Uterus (tissue), 3 donors: ENCODE measurements at regions not wholly inside any gene's neighbourhood (a gene's known extent, or its start where the extent isn't known, plus 50 kb on each side); places are given as distances from the start of the nearest gene placed in this dataset.

ENCODE experiments used
- DNase-seq, 2 donors: peaks; one replicate each; pipeline ENCODE4 v3.0.0-alpha.2; 2019 to 2020
- H3K27ac ChIP-seq, 2 donors: fragments of 200-600 bp; sonication (generic); 1 replicate in 1 of 2; 2 replicates in 1 of 2; pipeline ENCODE4 v1.5.1; 2016 to 2018
- H3K27me3 ChIP-seq, 2 donors: fragments of 200-600 bp; sonication (generic); one replicate each; pipeline ENCODE4 v1.5.1; 2018 to 2019; ENCODE audit warnings: control low read depth in 1 of 2
- H3K36me3 ChIP-seq, 2 donors: fragments of 200-600 bp; sonication (generic); one replicate each; pipeline ENCODE4 v1.5.1; 2019; ENCODE audit warnings: control low read depth in 1 of 2
- H3K4me1 ChIP-seq, 2 donors: fragments of 200-600 bp; sonication (generic); one replicate each; pipeline ENCODE4 v1.5.1; 2018 to 2019; ENCODE audit warnings: control low read depth in 1 of 2
- H3K4me3 ChIP-seq, 2 donors: fragments of 200-600 bp; sonication (generic); 1 replicate in 1 of 2; 2 replicates in 1 of 2; pipeline ENCODE4 v1.5.1; 2018 to 2019; ENCODE audit warnings: mild to moderate bottlenecking in 1 of 2
- H3K9me3 ChIP-seq, 2 donors: fragments of 200-600 bp; sonication (generic); one replicate each; pipeline ENCODE4 v1.5.1; 2019; ENCODE audit warnings: control low read depth in 1 of 2
- POLR2A ChIP-seq, 2 donors: fragments of 450-650 bp; IDR thresholded peaks; one replicate each; pipeline ENCODE4 v1.6.1; 2016; ENCODE audit warnings: antibody characterized with exemption in 2 of 2, mild to moderate bottlenecking in 1 of 2, moderate library complexity in 1 of 2
- intact Hi-C: fragments of 100-400 bp; cut with DNase I; formaldehyde crosslinking; loops from one replicate; pipeline ENCODE4 v1.15.1; 2023; ENCODE audit warnings: low total_unique reads
- TF ChIP-seq, protein P1 (sequence below), 4 experiments: fragments of 200-600 bp in 2 of 4; fragments of 450-650 bp in 2 of 4; sonication (generic) in 2 of 4; IDR thresholded peaks; one replicate each; pipeline ENCODE4 v1.5.1; 2016 to 2019; ENCODE audit warnings: antibody characterized with exemption in 4 of 4, mild to moderate bottlenecking in 2 of 4, moderate library complexity in 1 of 4
- donor health status: DM: yes; HTN: yes; CAD: no.

DNA sequence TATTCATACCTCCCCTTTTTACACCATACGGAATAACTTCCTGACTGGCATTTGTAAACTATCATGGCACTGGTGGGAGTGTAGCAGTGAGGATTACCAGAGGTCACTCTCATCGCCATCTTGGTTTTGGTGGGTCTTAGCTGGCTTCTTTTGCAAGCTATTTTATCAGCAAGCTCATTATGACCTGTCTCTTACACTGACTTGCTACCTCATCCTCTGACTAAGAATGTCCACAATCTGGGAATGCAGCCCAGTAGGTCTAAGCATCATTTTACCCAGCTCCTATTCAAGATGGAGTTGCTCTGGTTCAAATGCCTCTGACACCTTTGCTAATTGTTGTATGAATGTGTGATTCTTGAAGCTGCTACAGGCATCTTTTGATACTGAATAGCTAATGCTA lies 950.8 kb upstream of the SLC39A10 start:
- intact Hi-C loops: no loop called here
- DNase-seq: no peak
- Histone ChIP-seq H3K36me3 (no peaks in the 10 kb centered on the region), H3K27me3 (no peaks in the 10 kb centered on the region), H3K4me1 (no peaks in the 10 kb centered on the region), H3K9me3 (no peaks in the 10 kb centered on the region), H3K4me3 (no peak overlapping the region), H3K27ac (no peak overlapping the region)
- TF ChIP-seq, protein P1, sequence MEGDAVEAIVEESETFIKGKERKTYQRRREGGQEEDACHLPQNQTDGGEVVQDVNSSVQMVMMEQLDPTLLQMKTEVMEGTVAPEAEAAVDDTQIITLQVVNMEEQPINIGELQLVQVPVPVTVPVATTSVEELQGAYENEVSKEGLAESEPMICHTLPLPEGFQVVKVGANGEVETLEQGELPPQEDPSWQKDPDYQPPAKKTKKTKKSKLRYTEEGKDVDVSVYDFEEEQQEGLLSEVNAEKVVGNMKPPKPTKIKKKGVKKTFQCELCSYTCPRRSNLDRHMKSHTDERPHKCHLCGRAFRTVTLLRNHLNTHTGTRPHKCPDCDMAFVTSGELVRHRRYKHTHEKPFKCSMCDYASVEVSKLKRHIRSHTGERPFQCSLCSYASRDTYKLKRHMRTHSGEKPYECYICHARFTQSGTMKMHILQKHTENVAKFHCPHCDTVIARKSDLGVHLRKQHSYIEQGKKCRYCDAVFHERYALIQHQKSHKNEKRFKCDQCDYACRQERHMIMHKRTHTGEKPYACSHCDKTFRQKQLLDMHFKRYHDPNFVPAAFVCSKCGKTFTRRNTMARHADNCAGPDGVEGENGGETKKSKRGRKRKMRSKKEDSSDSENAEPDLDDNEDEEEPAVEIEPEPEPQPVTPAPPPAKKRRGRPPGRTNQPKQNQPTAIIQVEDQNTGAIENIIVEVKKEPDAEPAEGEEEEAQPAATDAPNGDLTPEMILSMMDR (IDR thresholded peaks at IDR 0.05): no peak
- no peak for TF ChIP-seq POLR2A (IDR thresholded peaks at IDR 0.05)

DNA sequence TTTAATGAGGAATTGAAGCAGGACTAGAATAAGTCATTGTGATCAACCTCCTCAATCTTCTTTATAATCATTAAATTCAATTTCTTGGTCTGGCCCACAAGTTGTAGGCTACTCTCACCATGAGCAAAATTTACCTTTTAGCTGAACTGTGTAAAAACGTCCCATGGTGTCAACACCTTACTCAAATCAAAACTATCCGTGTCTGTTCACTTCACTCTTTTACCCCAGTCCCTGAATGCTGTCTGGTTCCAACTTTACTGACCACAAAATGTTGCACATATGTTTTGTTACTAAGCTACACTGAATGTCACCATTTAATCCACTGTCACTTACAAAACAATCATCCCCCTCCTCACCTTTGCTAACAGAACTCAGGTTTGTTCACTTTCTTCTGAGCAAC lies 951.6 kb upstream of the SLC39A10 start:
- Histone ChIP-seq H3K27me3 (no peaks in the 10 kb centered on the region), H3K27ac (no peak overlapping the region), H3K4me3 (no peak overlapping the region), H3K9me3 (no peaks in the 10 kb centered on the region), H3K4me1 (no peaks in the 10 kb centered on the region), H3K36me3 (no peaks in the 10 kb centered on the region)
- no peak for DNase-seq
- intact Hi-C loops: no loop called here
- TF ChIP-seq, protein P1 (IDR thresholded peaks at IDR 0.05): no peak
- TF ChIP-seq POLR2A (IDR thresholded peaks at IDR 0.05): no peak

DNA sequence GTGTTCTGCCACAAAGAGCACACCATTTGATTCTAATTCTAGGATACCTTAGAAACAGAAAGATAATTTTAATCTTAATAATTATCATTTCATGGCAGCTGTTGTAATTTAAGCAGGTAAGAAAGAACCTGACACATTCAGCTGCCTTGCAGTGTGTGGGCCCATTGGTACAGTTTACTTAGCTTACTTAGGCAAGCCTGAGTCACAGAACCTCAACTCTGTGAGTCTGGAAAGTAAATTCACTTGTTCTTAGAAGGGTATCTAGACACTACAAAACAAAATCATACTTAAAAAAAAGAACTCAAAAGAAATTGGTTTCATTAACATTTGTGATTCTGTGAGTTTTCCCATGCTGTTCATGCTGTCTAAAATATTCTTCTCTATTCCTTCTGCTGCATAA lies 956.3 kb upstream of the SLC39A10 start:
- intact Hi-C loops: no loop called here
- Histone ChIP-seq H3K9me3 (no peaks in the 10 kb centered on the region), H3K36me3 (no peaks in the 10 kb centered on the region), H3K4me1 (no peaks in the 10 kb centered on the region), H3K27ac (no peak overlapping the region), H3K4me3 (no peak overlapping the region), H3K27me3 (no peaks in the 10 kb centered on the region)
- TF ChIP-seq, protein P1 (IDR thresholded peaks at IDR 0.05): no peak
- no peak for DNase-seq

DNA sequence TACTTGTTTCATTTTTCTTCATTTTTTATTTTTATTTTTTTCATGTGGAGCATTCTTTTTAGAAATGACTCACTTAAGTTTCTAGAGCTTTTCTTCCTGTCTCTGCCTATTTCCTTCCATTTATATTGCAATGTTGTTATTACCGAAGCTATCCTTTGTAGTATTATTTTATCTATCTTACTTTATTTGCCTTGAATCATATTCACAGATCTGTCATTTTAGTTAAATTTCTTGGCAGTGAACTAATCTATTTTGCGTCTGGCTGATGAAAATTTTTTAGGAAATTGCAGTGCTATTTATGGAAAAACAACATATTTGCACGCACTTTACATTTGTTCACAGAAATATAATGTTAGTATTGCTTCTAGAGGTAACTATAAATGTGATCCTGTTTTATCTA lies 956.9 kb upstream of the SLC39A10 start:
- Histone ChIP-seq H3K9me3 (no peaks in the 10 kb centered on the region), H3K27ac (no peak overlapping the region), H3K27me3 (no peaks in the 10 kb centered on the region), H3K36me3 (no peaks in the 10 kb centered on the region), H3K4me3 (no peak overlapping the region), H3K4me1 (no peaks in the 10 kb centered on the region)
- no peak for DNase-seq
- intact Hi-C loops: no loop called here
- TF ChIP-seq POLR2A (IDR thresholded peaks at IDR 0.05): no peak
- TF ChIP-seq, protein P1 (IDR thresholded peaks at IDR 0.05): no peak

DNA sequence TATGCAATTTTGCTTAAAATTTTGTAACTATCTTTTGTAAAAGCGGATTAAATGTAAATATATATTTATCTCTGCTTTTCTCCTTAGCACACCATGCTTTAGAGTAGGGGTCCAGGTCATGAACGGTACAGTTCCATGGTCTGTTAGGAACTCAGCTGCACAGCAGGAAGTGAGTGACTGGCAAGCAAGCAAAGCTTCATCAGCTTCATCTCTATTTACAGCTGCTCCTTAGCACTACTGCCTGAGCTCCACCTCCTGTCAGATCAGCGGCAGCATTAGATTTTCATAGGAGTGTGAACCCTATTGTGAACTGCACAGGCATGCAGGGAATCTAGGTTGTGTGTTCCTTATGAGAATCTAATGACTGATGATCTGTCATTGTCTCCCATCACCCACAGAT lies 959.0 kb upstream of the SLC39A10 start:
- no peaks in the 10 kb centered on the region for H3K36me3 ChIP-seq
- H3K9me3 ChIP-seq: no peaks in the 10 kb centered on the region
- H3K4me1 ChIP-seq: no peaks in the 10 kb centered on the region
- no peak overlapping the region for H3K4me3 ChIP-seq
- intact Hi-C loops: no loop called here
- no peak overlapping the region for H3K27ac ChIP-seq
- DNase-seq: no peak
- no peaks in the 10 kb centered on the region for H3K27me3 ChIP-seq
- TF ChIP-seq POLR2A (IDR thresholded peaks at IDR 0.05): no peak
- TF ChIP-seq, protein P1 (IDR thresholded peaks at IDR 0.05): no peak
